WERI-Rb-1 (cell line): ENCODE measurements at regions not wholly inside any gene's neighbourhood (a gene's known extent, or its start where the extent isn't known, plus 50 kb on each side); places are given as distances from the start of the nearest gene placed in this dataset.
"Not testable (repeated sequence)": the region's sequence is repeated elsewhere in the genome, so short reads cannot be mapped to it uniquely, and the experiment has no call there.

ENCODE experiments used
- DNase-seq: peaks from one replicate; pipeline ENCODE4 v3.0.0-alpha.2; 2020
- H3K27ac ChIP-seq: fragments of 250-450 bp; sonication (Bioruptor Pico); 2 replicates; pipeline ENCODE4 v1.5.1; 2020; ENCODE audit warnings: mild to moderate bottlenecking, moderate library complexity
- H3K27me3 ChIP-seq: fragments of 250-450 bp; sonication (Bioruptor Pico); 2 replicates; pipeline ENCODE4 v1.5.1; 2021; ENCODE audit warnings: mild to moderate bottlenecking, low read depth, moderate library complexity; ENCODE audit not compliant: insufficient read depth, severe bottlenecking
- H3K36me3 ChIP-seq: fragments of 250-450 bp; sonication (Bioruptor Pico); 2 replicates; pipeline ENCODE4 v1.5.1; 2020; ENCODE audit warnings: mild to moderate bottlenecking, moderate library complexity
- H3K4me3 ChIP-seq: 2 replicates; pipeline ENCODE4 v1.5.1; 2011; ENCODE audit warnings: low read depth, mild to moderate bottlenecking, control low read depth, low read length
- H3K9me3 ChIP-seq: fragments of 250-450 bp; sonication (Bioruptor Pico); 2 replicates; pipeline ENCODE4 v1.5.1; 2021; ENCODE audit warnings: mild to moderate bottlenecking, moderate library complexity; ENCODE audit not compliant: severe bottlenecking
- TF ChIP-seq, protein P1 (sequence below): IDR thresholded peaks from 2 replicates; pipeline ENCODE4 v1.5.1; 2011; ENCODE audit warnings: low read depth, mild to moderate bottlenecking, control low read depth, inconsistent platforms, low read length

DNA sequence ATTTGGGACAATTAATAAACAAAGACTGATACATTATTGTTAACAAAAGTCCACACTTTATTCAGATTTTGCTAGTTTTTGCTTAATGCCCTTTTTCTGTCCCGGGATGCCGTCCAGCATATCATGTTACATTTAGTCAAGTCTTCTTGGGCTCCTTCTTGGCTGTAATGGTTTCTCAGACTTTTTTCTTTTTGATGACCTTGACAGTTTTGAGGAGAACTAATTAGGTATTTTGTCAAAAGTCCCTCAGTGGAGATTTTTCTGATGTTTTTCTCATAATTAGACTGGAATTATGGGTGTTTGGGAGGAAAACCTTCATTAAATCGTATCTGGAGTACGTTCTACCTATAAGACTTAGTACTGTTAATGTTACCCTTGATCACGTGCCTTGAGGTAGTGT is 177.2 kb downstream of the MCHR2 start:
- TF ChIP-seq, protein P1, sequence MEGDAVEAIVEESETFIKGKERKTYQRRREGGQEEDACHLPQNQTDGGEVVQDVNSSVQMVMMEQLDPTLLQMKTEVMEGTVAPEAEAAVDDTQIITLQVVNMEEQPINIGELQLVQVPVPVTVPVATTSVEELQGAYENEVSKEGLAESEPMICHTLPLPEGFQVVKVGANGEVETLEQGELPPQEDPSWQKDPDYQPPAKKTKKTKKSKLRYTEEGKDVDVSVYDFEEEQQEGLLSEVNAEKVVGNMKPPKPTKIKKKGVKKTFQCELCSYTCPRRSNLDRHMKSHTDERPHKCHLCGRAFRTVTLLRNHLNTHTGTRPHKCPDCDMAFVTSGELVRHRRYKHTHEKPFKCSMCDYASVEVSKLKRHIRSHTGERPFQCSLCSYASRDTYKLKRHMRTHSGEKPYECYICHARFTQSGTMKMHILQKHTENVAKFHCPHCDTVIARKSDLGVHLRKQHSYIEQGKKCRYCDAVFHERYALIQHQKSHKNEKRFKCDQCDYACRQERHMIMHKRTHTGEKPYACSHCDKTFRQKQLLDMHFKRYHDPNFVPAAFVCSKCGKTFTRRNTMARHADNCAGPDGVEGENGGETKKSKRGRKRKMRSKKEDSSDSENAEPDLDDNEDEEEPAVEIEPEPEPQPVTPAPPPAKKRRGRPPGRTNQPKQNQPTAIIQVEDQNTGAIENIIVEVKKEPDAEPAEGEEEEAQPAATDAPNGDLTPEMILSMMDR, result no peak
- no peaks in the 10 kb centered on the region for H3K36me3 ChIP-seq
- H3K9me3 ChIP-seq, result no peaks in the 10 kb centered on the region
- H3K27me3 ChIP-seq, result no peaks in the 10 kb centered on the region
- DNase-seq, result no peak
- no peak overlapping the region for H3K27ac ChIP-seq
- H3K4me3 ChIP-seq, result no peak overlapping the region

DNA sequence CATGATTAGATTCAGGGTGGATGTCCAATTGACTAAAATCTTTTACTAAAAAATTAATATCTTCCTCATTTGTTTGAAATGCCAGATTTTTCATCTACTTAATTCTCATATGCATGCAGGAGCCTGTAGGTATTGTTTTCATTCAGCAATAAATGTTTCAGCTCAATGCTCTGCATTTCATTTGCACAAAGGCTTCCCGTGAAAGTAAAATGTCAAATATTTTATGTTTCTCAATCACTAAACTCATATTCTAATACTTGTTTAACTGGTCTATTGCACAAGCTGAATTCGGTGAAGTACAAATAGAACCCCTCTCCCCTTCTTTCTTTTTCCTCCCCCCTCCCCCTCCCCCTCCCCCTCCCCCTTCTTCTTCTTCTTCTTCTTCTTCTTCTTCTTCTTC is 175.9 kb downstream of the MCHR2 start:
- no peak for DNase-seq
- Histone ChIP-seq H3K27ac (no peak overlapping the region), H3K4me3 (no peak overlapping the region), H3K9me3 (no peaks in the 10 kb centered on the region), H3K36me3 (no peaks in the 10 kb centered on the region), H3K27me3 (no peaks in the 10 kb centered on the region)
- TF ChIP-seq, protein P1, result no peak

DNA sequence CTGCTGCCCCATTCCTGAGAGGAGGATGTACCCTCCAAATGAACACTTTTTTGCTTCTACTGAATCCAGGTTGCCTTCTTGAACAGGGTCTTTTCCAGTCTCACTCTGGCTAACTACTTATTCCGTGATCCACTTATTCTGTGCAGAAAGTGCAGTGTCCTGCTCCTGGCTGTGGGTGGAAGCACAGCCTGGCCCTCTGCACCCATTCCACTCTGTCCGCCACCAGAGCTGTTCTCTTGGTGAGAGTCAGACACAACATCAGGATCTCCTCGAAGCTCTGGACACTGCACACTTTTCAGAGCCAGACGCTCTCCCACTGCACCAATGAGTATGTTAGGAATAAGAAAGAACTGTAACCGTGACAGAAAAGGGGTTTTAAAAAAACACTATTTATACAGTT is 174.2 kb downstream of the MCHR2 start:
- Histone ChIP-seq H3K9me3 (no peaks in the 10 kb centered on the region), H3K27ac (no peak overlapping the region), H3K27me3 (no peaks in the 10 kb centered on the region), H3K36me3 (no peaks in the 10 kb centered on the region), H3K4me3 (no peak overlapping the region)
- TF ChIP-seq, protein P1, result 0 out of 2 replicates have a peak, but pooled peaks have one; percentile 1
- peak; percentile 11 for DNase-seq

DNA sequence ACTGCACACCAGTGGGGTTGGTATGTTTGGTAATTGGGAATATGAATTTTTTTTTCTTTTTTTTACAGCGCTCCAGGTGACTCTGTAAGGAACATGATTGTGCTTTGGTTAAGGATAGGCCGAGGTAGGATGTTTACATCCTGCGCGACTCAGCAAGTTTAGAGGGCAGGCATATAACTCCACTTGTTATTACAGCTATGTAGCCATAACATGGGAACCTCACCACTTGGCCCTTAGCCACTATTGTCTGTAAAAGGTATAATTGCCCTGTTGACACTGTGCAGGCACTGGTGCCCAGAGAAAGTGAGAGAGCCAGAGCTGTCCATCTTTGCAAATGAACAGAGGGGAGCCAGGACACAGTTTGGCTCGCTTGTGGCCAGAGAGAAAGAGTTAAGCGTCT is 172.9 kb downstream of the MCHR2 start:
- Histone ChIP-seq H3K4me3 (no peak overlapping the region), H3K36me3 (no peaks in the 10 kb centered on the region), H3K27me3 (no peaks in the 10 kb centered on the region), H3K27ac (no peak overlapping the region), H3K9me3 (no peaks in the 10 kb centered on the region)
- TF ChIP-seq, protein P1, result no peak
- DNase-seq, result no peak

DNA sequence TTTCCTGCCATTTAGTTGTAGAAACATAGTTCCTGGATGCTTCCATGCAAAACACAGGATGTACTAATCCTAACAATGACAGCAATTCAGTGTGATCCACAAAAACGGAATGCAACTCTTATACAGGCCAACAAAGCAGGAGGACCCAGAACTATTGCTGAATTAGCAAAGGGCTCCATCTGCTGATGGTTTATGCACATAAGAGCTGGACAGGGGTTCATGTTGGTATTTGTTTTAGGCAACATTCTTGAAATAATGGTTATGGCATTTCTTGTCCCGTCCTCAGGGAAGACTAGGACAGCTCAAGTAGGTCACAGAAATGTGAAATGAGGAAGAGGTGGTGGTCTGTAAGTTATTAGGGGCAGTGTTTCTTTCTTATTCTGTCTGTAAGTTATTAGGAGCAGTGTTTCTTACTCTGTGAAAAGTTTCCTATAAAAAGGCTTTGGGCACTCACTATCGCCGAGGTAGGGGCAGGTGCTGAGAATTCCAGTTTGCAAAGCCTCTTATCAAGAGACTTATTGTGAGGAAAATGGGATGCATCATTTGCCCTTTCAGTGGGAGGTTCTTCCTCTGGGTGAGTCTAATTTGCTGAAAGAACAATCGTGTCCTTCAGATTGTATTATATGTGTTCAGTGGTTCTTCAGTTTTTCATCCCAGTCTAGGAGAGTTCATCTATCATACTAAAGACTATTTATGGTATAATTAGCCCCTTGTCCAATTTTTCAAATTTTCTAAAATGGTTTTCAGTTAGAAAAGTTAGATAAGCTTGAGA is 171.1 kb downstream of the MCHR2 start:
- Histone ChIP-seq H3K9me3 (no peaks in the 10 kb centered on the region), H3K4me3 (peak overlapping the region; percentile 44), H3K27ac (no peak overlapping the region), H3K36me3 (no peaks in the 10 kb centered on the region), H3K27me3 (no peaks in the 10 kb centered on the region)
- TF ChIP-seq, protein P1, result peak; percentile 60
- DNase-seq, result peak; percentile 28

DNA sequence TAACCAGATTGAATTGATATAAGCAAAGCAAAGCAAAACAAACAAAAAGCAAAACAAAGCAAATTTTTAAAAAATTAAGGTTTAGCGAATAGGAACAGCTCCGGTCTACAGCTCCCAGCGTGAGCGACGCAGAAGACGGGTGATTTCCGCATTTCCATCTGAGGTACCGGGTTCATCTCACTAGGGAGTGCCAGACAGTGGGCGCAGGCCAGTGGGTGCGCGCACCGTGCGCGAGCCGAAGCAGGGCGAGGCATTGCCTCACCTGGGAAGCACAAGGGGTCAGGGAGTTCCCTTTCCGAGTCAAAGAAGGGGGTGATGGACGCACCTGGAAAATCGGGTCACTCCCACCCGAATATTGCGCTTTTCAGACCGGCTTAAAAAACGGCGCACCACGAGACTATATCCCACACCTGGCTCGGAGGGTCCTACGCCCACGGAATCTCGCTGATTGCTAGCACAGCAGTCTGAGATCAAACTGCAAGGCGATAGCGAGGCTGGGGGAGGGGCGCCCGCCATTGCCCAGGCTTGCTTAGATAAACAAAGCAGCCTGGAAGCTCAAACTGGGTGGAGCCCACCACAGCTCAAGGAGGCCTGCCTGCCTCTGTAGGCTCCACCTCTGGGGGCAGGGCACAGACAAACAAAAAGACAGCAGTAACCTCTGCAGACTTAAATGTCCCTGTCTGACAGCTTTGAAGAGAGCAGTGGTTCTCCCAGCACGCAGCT is 170.3 kb downstream of the MCHR2 start:
- not testable (repeated sequence) for H3K36me3 ChIP-seq
- H3K4me3 ChIP-seq, result peak overlapping the region; percentile 44

More for the DNA sequence above, 170.3 kb downstream of the MCHR2 start:
- H3K27me3 ChIP-seq, H3K27ac ChIP-seq, H3K9me3 ChIP-seq: not testable (repeated sequence)
- DNase-seq, result peak; percentile 32
